ENCODE measurements at regions not wholly inside any gene's neighbourhood (a gene's known extent, or its start where the extent isn't known, plus 50 kb on each side); places are given as distances from the start of the nearest gene placed in this dataset.
"Not testable (repeated sequence)": the region's sequence is repeated elsewhere in the genome, so short reads cannot be mapped to it uniquely, and the experiment has no call there.

DNA sequence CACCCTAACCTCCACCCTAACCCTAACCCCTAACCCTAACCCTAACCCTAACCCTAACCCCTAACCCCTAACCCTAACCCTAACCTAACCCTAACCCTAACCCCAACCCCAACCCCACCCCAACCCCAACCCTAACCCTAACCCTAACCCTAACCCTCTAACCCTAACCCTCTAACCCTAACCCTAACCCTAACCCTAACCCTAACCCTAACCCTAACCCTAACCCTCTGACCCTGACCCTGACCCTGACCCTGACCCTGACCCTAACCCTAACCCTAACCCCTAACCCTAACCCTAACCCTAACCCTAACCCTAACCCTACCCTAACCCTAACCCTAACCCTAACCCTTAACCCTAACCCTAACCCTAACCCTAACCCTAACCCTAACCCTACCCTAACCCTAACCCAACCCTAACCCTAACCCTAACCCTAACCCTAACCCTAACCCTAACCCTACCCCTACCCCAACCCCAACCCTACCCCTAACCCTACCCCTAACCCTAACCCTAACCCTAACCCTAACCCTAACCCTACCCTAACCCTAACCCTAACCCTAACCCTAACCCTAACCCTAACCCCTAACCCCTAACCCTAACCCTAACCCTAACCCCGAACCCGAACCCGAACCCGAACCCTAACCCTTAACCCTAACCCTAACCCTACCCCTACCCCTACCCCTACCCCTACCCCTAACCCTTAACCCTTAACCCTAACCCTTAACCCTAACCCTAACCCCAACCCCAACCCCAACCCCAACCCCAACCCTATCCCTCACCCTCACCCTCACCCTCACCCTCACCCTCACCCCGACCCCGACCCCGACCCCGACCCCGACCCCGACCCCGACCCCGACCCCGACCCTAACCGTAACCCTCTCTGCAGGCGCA, 186.2 kb upstream of the CHL1 start:
- peak in 1 of 2 donors; percentile 0 for DNase-seq

DNA sequence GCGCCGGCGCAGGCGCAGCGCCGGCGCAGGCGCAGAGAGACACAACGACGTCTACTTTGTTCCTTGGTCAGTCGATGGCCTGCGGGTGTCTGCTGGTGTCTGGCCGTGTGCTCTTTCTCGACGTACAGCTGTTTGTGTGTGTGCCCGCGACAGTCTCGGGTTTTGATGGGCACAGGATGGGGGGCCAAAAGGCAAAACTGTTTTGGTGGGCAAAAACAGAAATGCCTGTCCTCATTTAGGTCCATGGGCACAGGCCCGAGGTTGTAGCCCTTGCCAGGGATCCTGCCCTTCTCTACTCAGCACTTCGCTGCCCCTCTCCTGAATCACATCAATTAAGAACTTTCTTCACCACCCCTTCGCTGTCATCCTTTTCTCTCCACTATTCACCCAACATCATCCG, 184.8 kb upstream of the CHL1 start:
- no peak for DNase-seq

DNA sequence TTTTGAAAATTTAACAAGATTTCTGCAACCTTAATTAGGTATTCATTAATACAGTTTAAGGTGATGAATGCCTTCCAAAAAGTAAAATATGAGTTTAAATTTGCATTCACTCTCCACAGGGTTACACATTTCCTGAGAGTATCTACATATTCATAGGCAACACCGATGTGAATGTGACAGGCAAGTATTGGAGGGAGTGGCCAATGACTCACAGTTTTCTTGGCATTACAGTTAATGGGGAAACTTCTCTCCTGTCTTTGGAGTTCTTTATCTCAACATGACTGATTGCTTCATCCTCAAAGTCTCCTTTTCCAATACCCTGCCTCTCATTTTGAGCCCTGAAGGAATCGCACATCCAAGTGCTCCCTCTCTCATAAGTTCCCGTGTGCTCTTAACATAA, 181.9 kb upstream of the CHL1 start:
- no peak for DNase-seq

DNA sequence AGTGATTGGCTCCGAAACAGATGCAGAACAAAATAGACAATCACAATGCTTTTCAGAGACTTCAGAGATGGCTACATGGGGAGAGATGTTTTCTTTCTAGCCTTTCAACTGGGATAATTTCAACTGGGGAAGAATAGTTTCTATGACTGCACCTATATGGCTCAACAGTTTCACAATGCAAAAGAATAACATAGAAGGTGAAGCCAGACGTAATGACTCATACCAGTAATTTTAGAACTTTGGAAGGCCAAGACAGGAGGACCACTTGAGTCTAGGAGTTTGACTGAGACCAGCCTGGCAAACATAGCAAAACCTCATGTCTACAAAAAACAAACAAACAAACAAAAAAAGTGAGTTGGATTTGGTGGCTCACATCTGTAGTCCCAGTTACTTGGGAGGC, 180.2 kb upstream of the CHL1 start:
- no peak for DNase-seq

DNA sequence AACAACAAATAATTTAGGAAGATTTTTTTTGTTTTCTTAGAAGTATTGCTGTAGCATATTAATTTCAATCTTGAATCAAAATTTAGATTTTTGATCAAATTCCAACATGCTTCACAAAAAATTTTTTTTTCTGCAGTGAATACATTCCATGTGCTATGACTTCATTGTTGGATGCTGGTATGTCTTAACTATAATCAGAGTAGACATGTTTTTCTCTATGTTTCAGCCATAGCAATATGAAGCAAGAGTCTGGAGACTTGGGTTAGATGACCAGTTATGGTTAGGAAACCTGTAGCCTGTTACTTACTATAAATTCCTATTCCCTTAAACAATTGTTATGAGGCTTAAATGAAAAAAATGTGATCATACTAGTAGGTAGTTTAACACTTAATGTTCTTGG, 176.1 kb upstream of the CHL1 start:
- no peak for DNase-seq

DNA sequence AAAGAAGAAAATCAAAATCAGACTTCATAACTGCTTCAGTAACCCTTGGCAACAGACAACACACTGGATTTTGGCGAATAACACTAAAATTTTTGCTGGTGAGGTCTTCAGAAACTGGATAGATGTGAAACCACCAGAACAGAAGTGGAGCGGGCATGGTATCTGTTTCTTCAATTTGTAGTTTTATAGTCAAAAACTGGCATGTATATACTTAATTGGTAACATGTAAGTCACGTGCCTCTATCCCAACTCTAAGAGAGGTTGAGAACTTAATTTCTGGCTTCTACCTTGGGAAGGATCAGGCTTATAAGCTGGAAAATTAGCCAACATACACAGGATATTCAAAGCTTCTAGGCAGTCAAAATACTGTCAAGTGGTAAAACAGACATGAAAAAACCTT, 172.6 kb upstream of the CHL1 start:
- DNase-seq: no peak

DNA sequence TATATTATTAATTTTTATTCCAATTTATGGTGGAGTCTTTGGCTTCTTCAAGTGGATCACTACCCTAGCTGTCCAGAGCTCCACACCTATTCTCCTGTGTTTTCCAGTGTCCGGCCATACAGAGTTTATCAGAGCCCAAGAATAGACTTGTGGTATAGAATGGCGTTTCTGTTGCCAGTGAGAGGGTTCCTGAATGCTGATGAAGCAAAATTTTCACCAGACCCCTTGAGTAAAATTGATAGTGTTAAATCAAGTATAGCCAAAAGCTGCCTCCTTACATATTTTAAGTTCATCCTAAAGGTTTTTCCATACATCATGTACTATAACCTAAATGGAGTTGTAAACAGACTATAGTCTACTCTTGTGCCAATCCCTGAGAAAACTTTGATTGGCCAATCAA, 171.5 kb upstream of the CHL1 start:
- DNase-seq: no peak

DNA sequence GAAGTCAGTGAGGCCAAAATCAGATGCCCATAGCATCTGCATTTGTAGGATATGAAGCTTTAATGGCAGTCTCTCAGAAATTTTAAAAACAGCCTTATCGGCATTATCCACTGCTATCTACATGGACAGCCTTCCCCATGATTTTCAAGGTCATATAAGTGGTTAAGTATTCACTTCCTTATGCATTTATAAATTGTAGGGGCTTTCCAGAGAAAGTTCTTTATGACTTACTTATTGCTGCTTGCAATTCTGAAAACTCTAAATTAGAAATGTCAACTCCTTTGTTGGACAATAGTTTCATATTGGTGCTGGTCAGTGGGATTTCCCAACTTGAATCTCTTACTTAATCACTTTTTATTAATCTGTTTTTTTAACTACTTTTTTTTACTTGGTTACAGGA, 160.6 kb upstream of the CHL1 start:
- DNase-seq: not testable (repeated sequence)

DNA sequence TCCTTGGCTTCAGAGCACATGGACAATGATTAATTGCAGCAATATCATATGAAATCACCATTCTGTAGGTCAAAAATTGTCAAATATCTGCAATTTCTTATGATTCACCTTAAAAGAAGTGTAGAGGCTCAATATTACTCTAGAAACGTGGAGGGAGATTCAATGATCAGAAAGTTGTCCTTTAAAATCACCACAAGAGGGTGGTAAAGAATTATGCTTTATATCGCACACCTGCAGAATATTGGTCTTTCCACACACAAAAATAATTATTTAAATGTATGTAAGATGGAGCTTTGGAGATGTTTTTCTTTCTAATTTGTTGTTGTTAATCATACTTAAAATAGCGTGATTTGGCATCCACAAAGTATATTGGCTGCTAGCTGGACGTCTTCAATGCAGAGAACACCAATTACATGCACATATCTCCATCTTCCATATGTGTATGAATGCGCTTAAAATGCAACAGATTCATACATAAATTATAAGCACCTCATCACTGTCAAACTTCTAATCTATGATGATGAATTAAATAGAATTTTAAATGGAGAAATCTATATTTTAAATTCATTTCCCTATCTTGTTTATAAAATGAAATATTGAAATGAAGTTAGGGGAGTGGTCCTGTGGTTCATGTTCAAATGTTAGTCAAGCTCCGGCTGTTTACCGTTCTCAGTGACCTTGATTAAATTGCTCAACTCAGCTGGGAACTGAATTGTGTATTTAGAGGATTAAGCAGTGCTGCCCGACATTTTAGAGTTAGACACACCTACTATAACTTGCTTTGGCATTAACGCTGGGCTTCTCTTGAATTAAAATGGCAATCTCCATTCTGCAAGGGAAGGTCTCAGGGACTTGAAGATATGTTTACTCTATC, 153.5 kb upstream of the CHL1 start:
- DNase-seq: not testable (repeated sequence)

DNA sequence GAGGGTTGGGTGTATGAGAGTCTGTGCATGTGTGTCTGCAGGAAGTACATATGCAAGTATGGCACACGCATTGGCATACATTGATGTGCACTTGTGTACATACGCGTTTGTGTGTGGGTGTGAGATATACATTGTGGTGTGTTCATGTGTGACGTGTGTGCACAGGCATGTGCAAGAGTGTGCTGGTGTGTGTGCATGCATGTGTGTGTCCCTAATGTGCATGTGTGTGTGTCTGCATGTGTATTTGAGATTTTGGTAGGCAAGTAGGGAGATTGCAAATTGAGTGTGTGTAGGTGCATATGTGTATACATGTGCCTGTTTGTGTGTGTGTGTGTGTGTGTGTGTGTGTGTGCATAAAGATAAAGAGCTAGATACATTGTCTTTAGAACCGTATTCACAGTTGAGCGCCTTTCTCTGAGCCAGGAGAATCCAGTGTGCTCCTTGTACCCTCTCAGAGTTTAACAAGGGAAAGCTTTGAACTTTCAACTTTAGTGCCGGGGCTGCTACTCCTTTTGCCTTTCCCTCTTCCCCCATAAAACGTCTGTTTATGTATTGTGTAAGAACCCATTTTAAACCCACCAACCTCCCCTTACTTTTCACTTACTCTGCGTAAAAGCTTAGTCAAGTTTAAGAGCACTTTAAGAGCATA, 152.4 kb upstream of the CHL1 start:
- DNase-seq: no peak

DNA sequence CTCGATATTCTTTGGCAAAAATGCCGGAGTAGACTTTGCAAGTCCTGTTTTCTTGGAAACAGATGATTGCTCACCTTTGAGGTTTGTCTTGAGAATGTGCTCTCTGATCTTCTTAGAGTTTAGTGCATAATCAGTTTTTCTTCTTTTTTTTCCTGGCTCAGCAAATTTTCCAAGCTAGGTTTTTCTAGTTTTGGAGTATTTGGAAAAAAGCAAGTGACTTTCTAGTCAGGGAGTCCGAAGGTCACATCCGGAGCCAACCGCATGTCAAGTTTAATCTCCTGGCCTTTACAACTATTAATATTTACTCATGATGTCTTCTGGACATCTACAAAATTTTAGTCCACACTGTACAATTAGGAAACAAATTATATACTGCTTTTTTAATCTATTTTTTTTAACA, 151.6 kb upstream of the CHL1 start:
- DNase-seq: not testable (repeated sequence)

DNA sequence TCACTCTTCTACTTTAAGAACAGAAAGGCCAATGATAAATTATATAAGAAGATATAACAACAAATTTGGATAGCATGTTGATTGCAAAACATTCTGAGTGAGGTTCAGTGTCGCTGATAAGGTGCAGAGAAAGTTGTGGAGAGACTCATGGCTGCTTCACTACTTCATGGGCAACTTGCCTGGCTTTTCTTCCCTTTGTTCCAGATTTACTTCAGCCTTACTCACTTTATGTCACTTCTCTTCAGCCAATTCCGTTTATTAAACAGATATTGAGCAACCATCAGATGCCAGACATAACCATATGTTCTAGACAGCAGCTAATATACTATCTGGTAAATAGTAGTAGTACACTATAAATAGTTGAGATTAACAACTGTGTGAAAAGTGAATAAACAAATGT, 150.0 kb upstream of the CHL1 start:
- no peak for DNase-seq

DNA sequence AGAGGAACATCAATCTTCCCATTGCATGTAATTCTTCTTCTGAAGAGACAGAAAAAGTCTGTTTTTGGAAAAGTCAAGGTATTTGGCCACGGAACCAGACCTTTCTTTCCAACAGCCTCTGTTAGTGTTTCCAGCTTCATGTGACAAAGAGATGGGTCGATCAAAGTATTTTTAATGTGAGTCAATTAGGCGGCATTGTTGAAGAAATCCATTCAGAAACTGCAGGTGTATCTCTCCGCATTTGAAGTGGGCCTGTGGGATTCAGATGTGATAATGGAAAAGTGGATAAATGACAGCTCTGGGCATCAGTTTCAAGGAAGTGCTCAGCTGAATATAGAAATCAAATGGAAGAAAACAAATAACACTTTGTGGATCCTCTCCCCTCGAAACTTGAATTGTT, 143.1 kb upstream of the CHL1 start:
- DNase-seq: not testable (repeated sequence)

DNA sequence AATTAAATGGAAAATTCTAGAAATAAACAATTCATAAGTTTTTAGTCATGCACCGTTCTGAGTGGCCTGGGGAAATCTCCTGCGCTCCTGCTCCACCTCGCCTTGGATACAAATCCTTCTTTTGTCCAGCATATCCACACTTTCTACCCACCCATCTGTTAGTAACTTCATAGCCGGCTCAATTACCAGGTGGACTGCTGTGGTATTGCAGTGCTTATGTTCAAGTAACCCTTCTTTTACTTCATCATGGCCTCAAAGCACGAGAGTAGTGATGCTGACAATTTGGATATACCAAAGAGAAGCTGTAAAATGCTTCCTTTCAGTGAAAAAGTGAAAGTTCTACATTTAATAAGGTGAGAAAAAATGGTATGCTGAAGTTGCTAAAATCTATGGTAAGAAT, 142.3 kb upstream of the CHL1 start:
- DNase-seq: no peak

DNA sequence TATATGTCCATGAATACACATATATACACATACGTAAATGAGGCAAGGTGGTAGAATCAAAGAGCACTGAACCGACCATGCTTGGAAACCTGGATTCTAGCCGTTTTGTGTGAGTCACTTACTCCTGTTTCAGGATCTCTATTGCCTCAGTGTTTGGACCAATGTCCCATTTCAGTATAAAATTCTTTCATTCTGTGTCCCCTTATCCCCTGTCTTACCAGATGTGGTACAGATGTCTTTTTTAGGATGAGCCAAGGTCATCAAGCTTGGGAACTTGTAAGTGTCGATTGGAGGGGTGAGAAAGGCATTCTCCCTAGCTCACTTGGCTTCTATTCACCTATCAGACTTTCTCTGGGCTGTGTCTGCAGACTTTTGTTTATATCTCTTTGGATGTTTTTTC, 139.9 kb upstream of the CHL1 start:
- no peak for DNase-seq

DNA sequence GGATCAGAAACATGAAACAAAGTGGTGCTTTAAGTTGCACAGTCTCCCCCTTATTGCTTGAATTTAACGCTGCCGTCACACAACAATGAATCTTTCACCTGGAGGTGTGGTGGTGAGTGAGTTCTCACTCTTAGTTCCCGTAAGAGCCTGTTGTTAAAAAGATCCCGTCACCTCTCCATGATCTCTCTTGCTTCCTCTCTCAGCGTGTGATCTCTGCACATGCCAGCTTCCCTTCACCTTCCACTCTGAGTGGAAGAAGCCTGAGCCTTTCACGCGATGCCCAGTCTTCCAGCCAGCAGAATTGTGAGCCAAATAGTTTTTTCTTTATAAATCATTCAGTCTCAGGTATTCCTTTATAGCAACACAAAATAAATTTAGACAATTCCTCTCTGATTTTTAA, 136.7 kb upstream of the CHL1 start:
- no peak for DNase-seq

DNA sequence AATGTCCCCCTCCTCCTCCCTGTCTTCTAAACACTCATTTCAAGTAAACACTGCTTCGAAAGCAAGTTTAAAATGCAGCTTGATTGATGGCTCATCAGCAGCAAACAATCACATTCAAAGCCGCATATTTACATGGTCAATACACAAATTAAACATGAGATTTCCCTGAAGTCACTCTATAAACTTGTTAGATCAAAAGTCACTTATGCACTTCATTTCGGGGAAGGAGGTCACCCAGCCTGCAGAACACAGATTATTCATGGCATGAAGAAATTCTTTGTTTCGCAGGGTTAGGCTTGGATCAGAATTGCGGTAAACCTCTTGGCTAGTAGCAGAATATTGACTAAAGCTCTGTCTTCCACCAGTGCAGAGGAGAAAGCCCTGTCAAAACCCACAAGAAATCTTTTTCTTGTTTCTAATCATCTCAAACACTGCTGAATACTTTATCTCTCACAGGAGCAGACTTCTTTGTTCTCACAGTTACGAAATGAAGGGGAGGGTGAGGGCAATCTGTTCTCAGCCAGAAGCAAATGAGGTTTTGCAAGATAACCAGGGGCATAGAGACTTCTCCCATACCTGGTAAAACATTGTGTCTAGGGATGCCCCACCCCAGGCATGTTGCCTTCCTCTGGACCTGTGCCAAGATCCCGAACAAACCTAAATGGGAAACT, 133.3 kb upstream of the CHL1 start:
- DNase-seq: no peak

DNA sequence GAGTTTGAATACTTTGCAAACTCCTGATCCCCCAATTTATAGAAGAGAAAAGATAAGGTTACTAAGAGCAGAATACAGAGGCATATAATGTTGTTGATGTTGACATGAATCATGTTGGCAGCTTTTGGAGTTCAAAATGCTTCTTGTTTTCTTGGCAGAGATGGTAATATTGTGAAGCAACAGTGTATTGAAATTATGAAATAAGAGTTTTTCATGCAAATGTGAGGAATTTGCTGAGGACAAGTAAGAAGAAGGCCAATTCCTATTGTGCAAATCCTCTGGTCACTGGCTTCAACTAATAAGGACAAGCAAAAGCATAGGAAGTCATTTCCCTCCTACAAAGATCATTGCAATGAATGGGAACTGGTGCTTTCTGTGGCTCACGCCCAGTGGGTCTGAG, 126.9 kb upstream of the CHL1 start:
- DNase-seq: no peak

DNA sequence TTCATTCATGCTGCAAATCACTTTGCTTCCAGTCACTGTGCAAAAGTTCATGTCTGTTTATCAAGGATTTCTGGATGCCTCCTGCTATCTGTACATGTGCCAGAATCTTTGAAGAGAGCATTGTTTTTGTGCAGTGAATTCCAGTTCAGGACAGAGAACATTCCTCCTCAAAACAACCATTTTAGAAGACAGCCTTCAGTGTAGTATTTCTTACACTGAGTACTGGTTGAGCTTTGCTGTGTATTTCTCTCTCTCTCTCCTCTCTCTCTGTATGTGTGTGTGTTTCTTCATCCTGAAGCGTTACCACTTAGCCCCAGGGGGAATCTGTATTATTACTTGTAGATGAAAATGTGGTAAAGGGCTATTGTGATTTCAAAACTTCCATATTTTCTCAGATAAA, 123.8 kb upstream of the CHL1 start:
- no peak for DNase-seq

DNA sequence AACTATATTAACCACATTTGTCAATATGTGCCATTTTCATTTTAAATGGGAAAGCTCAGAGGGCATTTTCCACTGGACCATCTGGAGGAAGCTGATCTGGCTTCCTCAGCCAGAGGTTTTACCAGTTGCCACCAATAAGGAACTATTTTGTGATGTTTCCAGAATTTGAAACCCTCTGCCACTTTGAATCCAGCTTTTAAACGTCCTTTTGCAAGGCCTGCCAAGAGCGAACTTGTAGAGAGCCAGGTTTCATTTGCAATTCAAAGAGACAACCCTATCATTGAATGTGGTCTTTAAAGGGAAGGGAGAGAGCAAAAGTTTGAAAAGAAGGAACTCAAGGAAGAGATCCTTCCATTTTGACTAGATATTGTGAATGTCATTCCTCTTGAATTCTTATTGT, 123.3 kb upstream of the CHL1 start:
- no peak for DNase-seq

DNA sequence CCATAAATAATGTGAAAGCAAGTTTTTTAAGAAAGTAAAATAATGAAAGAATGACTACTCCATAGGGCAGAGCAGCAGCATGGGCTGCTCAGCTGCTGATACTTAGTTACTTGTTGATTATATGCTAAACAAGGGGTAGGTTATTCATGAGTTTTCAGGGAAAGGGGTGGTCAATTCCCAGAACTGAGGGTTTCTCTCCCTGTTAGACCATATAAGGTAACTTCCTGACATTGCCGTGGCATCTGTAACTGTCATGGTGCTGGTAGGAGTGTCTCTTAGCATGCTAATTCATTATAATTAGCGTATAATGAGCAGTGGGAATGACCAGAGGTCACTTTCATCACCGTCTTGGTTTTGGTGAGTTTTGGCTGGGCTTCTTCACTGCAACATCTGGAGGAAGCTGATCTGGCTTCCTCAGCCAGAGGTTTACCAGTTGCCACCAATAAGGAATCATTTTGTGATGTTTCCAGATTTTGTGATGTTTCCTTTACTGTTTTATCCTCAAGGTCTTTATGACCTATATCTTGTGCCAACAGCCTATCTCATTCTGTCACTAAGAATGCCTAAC, 121.8 kb upstream of the CHL1 start:
- DNase-seq: no peak

DNA sequence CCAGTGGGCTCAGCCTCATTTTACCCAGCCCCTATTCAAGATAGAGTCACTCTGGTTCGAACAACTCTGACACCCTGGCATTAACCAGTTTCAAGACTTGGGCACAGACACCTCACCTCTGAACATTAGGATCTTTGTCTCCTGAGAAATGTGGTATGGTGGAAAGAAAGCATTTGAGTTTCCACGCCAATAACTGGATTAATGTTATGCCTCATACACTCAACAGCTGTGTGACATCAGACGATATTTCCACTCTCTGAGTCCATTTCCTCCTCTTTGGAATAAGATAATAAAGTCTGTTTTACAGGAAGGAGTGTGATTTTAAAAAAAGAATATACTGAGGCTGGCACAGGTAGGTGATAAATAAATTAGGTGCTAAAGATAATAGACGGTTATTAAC, 121.3 kb upstream of the CHL1 start:
- DNase-seq: no peak

DNA sequence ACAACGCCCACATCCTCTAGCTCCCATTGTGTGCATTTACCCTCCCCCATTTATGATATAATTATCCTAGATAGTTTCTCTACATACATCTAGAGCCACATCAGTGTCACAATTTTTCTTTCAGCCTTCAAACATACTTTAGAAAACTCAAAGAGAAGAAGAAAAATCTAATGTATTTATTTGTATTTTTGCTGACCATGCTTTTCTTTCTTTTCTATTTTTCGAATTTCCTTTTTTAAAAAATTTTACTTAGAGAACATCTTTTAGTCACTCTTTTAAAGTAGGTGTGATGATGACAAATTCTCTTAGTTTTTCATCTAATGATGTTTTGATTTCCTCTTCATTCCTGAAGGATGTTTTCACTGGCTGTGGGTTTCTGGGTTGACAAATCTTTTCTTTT, 117.0 kb upstream of the CHL1 start:
- DNase-seq: no peak

Measured in stimulated activated CD4-positive, alpha-beta T cell treated with anti-CD3 and anti-CD28 coated beads, Interleukin-2, amount 100 ng/mL, for 48 hours (primary cell).